Endothelial cell of umbilical vein (primary cell): ENCODE measurements at regions not wholly inside any gene's neighbourhood (a gene's known extent, or its start where the extent isn't known, plus 50 kb on each side); places are given as distances from the start of the nearest gene placed in this dataset.

Experiments used
- BruUV-seq: library from RNA; stranded (reverse); fragments of 400-500 nt; replicated peaks from 2 replicates; lab custom pipeline; 2021; lab: Mats Ljungman, UMichigan
- CTCF ChIA-PET: fragments of 300-600, 350-600 bp; sonication (Branson Sonifier 250); formaldehyde crosslinking; loops from one replicate; lab custom pipeline; 2021; ENCODE audit warnings: antibody characterized with exemption, inconsistent platforms; lab: Charles Lee
- POLR2A ChIA-PET: fragments of 300-600, 350-600 bp; sonication (Branson Sonifier 250); formaldehyde crosslinking; loops from one replicate; lab custom pipeline; 2021; ENCODE audit warnings: antibody characterized with exemption, inconsistent platforms; lab: Charles Lee
- DNase-seq: peaks from one replicate; pipeline ENCODE4 v3.0.0-alpha.2; 2011; ENCODE audit warnings: low read depth, low spot score
- FAIRE-seq: peaks from 2 replicates; lab custom pipeline; 2011; peaks lifted over from hg19 to GRCh38; lab: Jason Lieb, UNC
- H2AFZ ChIP-seq: 2 replicates; pipeline ENCODE4 v1.6.0; 2012; ENCODE audit warnings: low read depth, low read length, control low read depth, inconsistent platforms
- H3K27ac ChIP-seq: 2 replicates; pipeline ENCODE4 v1.5.1; 2011; ENCODE audit warnings: low read depth, mild to moderate bottlenecking, control low read depth, low read length, moderate library complexity; ENCODE audit not compliant: insufficient read depth
- H3K27me3 ChIP-seq, 2 experiments: 2 replicates each; pipeline versions ENCODE4 v1.6.0 to v1.6.1; 2011; ENCODE audit warnings: low read length in 2 of 2, mixed read lengths in 1 of 2; ENCODE audit not compliant: control insufficient read depth in 2 of 2, insufficient read depth in 2 of 2
- H3K36me3 ChIP-seq, 2 experiments: 2 replicates in 1 of 2; 3 replicates in 1 of 2; pipeline ENCODE4 v1.5.1; 2011; ENCODE audit warnings: low read length in 2 of 2, mild to moderate bottlenecking in 1 of 2, moderate library complexity in 1 of 2; ENCODE audit not compliant: control insufficient read depth in 2 of 2, insufficient read depth in 2 of 2; ENCODE audit errors: extremely low read depth in 1 of 2
- H3K4me1 ChIP-seq: 3 replicates; pipeline ENCODE4 v1.5.1; 2011; ENCODE audit warnings: mild to moderate bottlenecking, low read length; ENCODE audit not compliant: control insufficient read depth, insufficient read depth; ENCODE audit errors: extremely low read depth
- H3K4me2 ChIP-seq: 2 replicates; pipeline ENCODE4 v1.6.1; 2011; ENCODE audit warnings: low read length, control low read depth, mixed read lengths; ENCODE audit not compliant: insufficient read depth
- H3K4me3 ChIP-seq, 3 experiments: fragments of 200-600 bp in 1 of 3; sonication (generic), shearing (Covaris generic) in 1 of 3; replicated peaks in 1 of 3; 2 replicates each; pipeline ENCODE4 v1.5.1; 2011 to 2016; ENCODE audit warnings: control low read depth in 3 of 3, low read length in 3 of 3, mild to moderate bottlenecking in 2 of 3, inconsistent platforms in 1 of 3, low read depth in 1 of 3, moderate library complexity in 1 of 3; ENCODE audit not compliant: insufficient read depth in 1 of 3
- H3K79me2 ChIP-seq: 2 replicates; pipeline ENCODE4 v1.6.0; 2012; ENCODE audit warnings: low read length, inconsistent platforms; ENCODE audit not compliant: control insufficient read depth, insufficient read depth
- H3K9ac ChIP-seq: replicated peaks from 2 replicates; pipeline ENCODE3; 2011; ENCODE audit warnings: low read length, control low read depth; ENCODE audit not compliant: insufficient read depth; ENCODE audit errors: extremely low read depth
- H3K9me1 ChIP-seq: replicated peaks from 3 replicates; pipeline ENCODE4 v1.6.0; 2011; ENCODE audit warnings: mild to moderate bottlenecking, low read length; ENCODE audit not compliant: control insufficient read depth, insufficient read depth; ENCODE audit errors: extremely low read depth
- H3K9me3 ChIP-seq: replicated peaks from 2 replicates; pipeline ENCODE4 v1.5.1; 2012; ENCODE audit warnings: low read length, inconsistent platforms; ENCODE audit not compliant: control insufficient read depth, insufficient read depth
- H4K20me1 ChIP-seq: replicated peaks from 2 replicates; pipeline ENCODE3; 2011; ENCODE audit warnings: mild to moderate bottlenecking, low read length; ENCODE audit not compliant: control insufficient read depth, insufficient read depth; ENCODE audit errors: extremely low read depth
- EZH2 ChIP-seq: IDR thresholded peaks from 2 replicates; pipeline ENCODE4 v1.6.1; 2012; ENCODE audit warnings: borderline replicate concordance, low read depth, mild to moderate bottlenecking, moderate library complexity, low read length, inconsistent platforms; ENCODE audit not compliant: severe bottlenecking
- FOS ChIP-seq: IDR thresholded peaks from 2 replicates; pipeline ENCODE4 v1.6.1; 2011; ENCODE audit warnings: mild to moderate bottlenecking, low read length, moderate library complexity, borderline replicate concordance; ENCODE audit not compliant: insufficient read depth
- GATA2 ChIP-seq: IDR thresholded peaks from 2 replicates; pipeline ENCODE4 v1.7.0; 2011; ENCODE audit warnings: low read depth, mild to moderate bottlenecking, moderate library complexity, mixed read lengths, low read length; ENCODE audit not compliant: insufficient read length, insufficient read depth
- JUN ChIP-seq: IDR thresholded peaks from 2 replicates; pipeline ENCODE4 v1.6.1; 2011; ENCODE audit warnings: borderline replicate concordance, low read depth; ENCODE audit not compliant: insufficient read length, insufficient read depth
- MYC ChIP-seq: IDR thresholded peaks from one replicate; pipeline ENCODE4 v1.6.1; 2011; ENCODE audit warnings: mild to moderate bottlenecking, low read depth, low read length
- POLR2A ChIP-seq: IDR thresholded peaks from 2 replicates; pipeline ENCODE4 v1.6.1; 2012; ENCODE audit warnings: low read depth, mild to moderate bottlenecking, control low read depth, low read length
- POLR2AphosphoS5 ChIP-seq: IDR thresholded peaks from 2 replicates; pipeline ENCODE4 v1.6.1; 2012; ENCODE audit warnings: low read depth, mild to moderate bottlenecking, control low read depth, low read length, moderate library complexity; ENCODE audit not compliant: insufficient read depth
- dilution Hi-C: fragments of 300-500 bp; cut with MboI; formaldehyde crosslinking; loops from one replicate; pipeline ENCODE4 v1.15.0; 2019; ENCODE audit warnings: low sequenced_read_pairs; ENCODE audit not compliant: extremely low pct_ligation_motif_present
- intact Hi-C: fragments of 100-400 bp; cut with micrococcal nuclease; formaldehyde crosslinking; loops from one replicate; pipeline ENCODE4 v1.10.0; 2022
- TF ChIP-seq, protein P1 (sequence below): IDR thresholded peaks from 2 replicates; pipeline ENCODE4 v1.6.1; 2011; ENCODE audit not compliant: insufficient read depth, insufficient read length
- TF ChIP-seq, protein P2 (sequence below), 2 donors: IDR thresholded peaks; 1 replicate in 1 of 2; 2 replicates in 1 of 2; pipeline ENCODE4 v1.5.1; 2011; ENCODE audit warnings: low read length in 2 of 2, mild to moderate bottlenecking in 2 of 2, moderate library complexity in 2 of 2, control low read depth in 1 of 2, inconsistent platforms in 1 of 2, low read depth in 1 of 2; ENCODE audit not compliant: insufficient read depth in 1 of 2; ENCODE audit errors: extremely low read depth in 1 of 2

DNA sequence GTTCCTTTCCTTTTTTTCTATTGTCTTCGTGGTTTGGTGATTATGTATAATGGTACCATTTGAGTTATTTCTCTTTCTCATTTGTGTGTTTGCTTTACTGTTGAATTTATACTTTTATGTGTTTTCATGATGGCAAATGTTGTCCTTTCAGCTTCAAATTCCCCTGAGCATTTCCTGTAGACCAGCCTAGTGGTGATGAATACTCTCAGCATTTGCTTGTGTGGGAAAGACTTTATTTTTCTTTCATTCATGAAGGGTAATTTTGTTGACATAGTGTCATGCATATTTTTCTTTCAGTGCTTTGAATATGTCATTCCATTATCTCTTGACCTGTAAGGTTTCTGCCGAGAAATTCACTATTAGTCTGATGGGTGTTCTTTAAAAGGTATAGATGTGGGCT is 166.6 kb upstream of the GORAB start:
- H3K9me3 ChIP-seq, result no peaks in the 10 kb centered on the region
- H3K9ac ChIP-seq, result no peak overlapping the region
- no TSS peak for BruUV-seq
- H3K27me3 ChIP-seq, result no peaks in the 10 kb centered on the region
- no peaks in the 10 kb centered on the region for H4K20me1 ChIP-seq
- no peaks in the 10 kb centered on the region for H3K4me1 ChIP-seq
- POLR2A ChIA-PET, result no interaction called here
- intact Hi-C loops, result no loop called here
- no peaks in the 10 kb centered on the region for H3K79me2 ChIP-seq
- dilution Hi-C loops, result no loop called here
- no peak for FAIRE-seq
- CTCF ChIA-PET, result no interaction called here
- no peak overlapping the region for H3K4me2 ChIP-seq
- no peak overlapping the region for H2AFZ ChIP-seq
- no peak overlapping the region for H3K4me3 ChIP-seq
- TF ChIP-seq POLR2A, result no peak
- TF ChIP-seq POLR2AphosphoS5, result no peak
- no peak for TF ChIP-seq GATA2
- no peak for TF ChIP-seq EZH2
- TF ChIP-seq, protein P1, sequence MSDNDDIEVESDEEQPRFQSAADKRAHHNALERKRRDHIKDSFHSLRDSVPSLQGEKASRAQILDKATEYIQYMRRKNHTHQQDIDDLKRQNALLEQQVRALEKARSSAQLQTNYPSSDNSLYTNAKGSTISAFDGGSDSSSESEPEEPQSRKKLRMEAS, result no peak
- TF ChIP-seq MYC, result no peak
- TF ChIP-seq, protein P2, sequence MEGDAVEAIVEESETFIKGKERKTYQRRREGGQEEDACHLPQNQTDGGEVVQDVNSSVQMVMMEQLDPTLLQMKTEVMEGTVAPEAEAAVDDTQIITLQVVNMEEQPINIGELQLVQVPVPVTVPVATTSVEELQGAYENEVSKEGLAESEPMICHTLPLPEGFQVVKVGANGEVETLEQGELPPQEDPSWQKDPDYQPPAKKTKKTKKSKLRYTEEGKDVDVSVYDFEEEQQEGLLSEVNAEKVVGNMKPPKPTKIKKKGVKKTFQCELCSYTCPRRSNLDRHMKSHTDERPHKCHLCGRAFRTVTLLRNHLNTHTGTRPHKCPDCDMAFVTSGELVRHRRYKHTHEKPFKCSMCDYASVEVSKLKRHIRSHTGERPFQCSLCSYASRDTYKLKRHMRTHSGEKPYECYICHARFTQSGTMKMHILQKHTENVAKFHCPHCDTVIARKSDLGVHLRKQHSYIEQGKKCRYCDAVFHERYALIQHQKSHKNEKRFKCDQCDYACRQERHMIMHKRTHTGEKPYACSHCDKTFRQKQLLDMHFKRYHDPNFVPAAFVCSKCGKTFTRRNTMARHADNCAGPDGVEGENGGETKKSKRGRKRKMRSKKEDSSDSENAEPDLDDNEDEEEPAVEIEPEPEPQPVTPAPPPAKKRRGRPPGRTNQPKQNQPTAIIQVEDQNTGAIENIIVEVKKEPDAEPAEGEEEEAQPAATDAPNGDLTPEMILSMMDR (IDR thresholded peaks at IDR 0.05; ENCODE audit: extremely low read depth in 1 of 2, insufficient read depth in 1 of 2, low read depth in 1 of 2, low read length in 2 of 2), result no peak
- no peak for TF ChIP-seq FOS
- TF ChIP-seq JUN, result no peak
- H3K36me3 ChIP-seq, result no peaks in the 10 kb centered on the region
- no peak overlapping the region for H3K27ac ChIP-seq
- no peaks in the 10 kb centered on the region for H3K9me1 ChIP-seq
- no peak for DNase-seq
